ENCODE measurements at regions not wholly inside any gene's neighbourhood (a gene's known extent, or its start where the extent isn't known, plus 50 kb on each side); places are given as distances from the start of the nearest gene placed in this dataset.

- TF ChIP-seq CTCF (IDR thresholded peaks at IDR 0.05; ENCODE audit: insufficient read depth, low read length) (no peak), POLR2AphosphoS5 (IDR thresholded peaks at IDR 0.05; ENCODE audit: low read depth) (no peak), SPI1 (IDR thresholded peaks at IDR 0.05; ENCODE audit: borderline replicate concordance, low read depth) (no peak), REST (IDR thresholded peaks at IDR 0.05; ENCODE audit: insufficient replicate concordance, low read depth) (no peak), GABPA (IDR thresholded peaks at IDR 0.05; ENCODE audit: low read depth) (no peak)
These were observed 855.6 kb downstream of the KCNJ2 start for GRCh38 chr17:71024969-71025368.

Measured in HL-60 (cell line).